ENCODE measurements at regions not wholly inside any gene's neighbourhood (a gene's known extent, or its start where the extent isn't known, plus 50 kb on each side); places are given as distances from the start of the nearest gene placed in this dataset.

- TF ChIP-seq POLR2A (IDR thresholded peaks at IDR 0.05): no peak
- TF ChIP-seq CTCF (IDR thresholded peaks at IDR 0.05): no peak
- no peak for TF ChIP-seq EP300 (IDR thresholded peaks at IDR 0.05)
These were observed 124.3 kb downstream of the BDH1 start for GRCh38 chr3:197431346-197431910.
